OCI-M2 (cell line): ENCODE measurements at regions not wholly inside any gene's neighbourhood (a gene's known extent, or its start where the extent isn't known, plus 50 kb on each side); places are given as distances from the start of the nearest gene placed in this dataset.
"Not testable (repeated sequence)": the region's sequence is repeated elsewhere in the genome, so short reads cannot be mapped to it uniquely, and the experiment has no call there.

ENCODE experiments used
- DNase-seq: peaks from one replicate; lab custom pipeline; 2025; ENCODE audit not compliant: unreplicated experiment; lab: John Stamatoyannopoulos, UW

GRCh38 chr12:74676955-74677354, 139.3 kb downstream of the ATXN7L3B start:
- DNase-seq, result not testable (repeated sequence)

GRCh38 chr12:74685385-74685784, 147.8 kb downstream of the ATXN7L3B start:
- no peak for DNase-seq

GRCh38 chr12:74689071-74689655, 151.5 kb downstream of the ATXN7L3B start:
- peak; percentile 11 for DNase-seq

GRCh38 chr12:74689929-74690328, 152.3 kb downstream of the ATXN7L3B start:
- DNase-seq, result no peak

GRCh38 chr12:74719447-74719846, 181.8 kb downstream of the ATXN7L3B start:
- no peak for DNase-seq

GRCh38 chr12:74722709-74723108, 185.1 kb downstream of the ATXN7L3B start:
- DNase-seq, result no peak

- no peak for DNase-seq
These were observed 187.5 kb downstream of the ATXN7L3B start for GRCh38 chr12:74725154-74725553.

GRCh38 chr12:74728006-74728405, 190.4 kb downstream of the ATXN7L3B start:
- no peak for DNase-seq

- DNase-seq, result no peak
These were observed 194.6 kb downstream of the ATXN7L3B start for GRCh38 chr12:74732164-74732784.

GRCh38 chr12:74732826-74733225, 195.2 kb downstream of the ATXN7L3B start:
- no peak for DNase-seq

- DNase-seq, result no peak
These were observed 203.5 kb downstream of the ATXN7L3B start for GRCh38 chr12:74741112-74741511.

GRCh38 chr12:74747305-74747704, 209.7 kb downstream of the ATXN7L3B start:
- DNase-seq, result no peak

GRCh38 chr12:74751441-74751840, 213.8 kb downstream of the ATXN7L3B start:
- DNase-seq, result no peak

- DNase-seq, result no peak
These were observed 214.6 kb downstream of the ATXN7L3B start for GRCh38 chr12:74752215-74752614.

GRCh38 chr12:74770552-74770951, 232.9 kb downstream of the ATXN7L3B start:
- no peak for DNase-seq

- no peak for DNase-seq
These were observed 237.6 kb downstream of the ATXN7L3B start for GRCh38 chr12:74775276-74775675.

- DNase-seq, result no peak
These were observed 238.7 kb downstream of the ATXN7L3B start for GRCh38 chr12:74776378-74776777.

GRCh38 chr12:74780182-74780849, 242.7 kb downstream of the ATXN7L3B start:
- DNase-seq, result no peak

GRCh38 chr12:74780850-74781241, 243.2 kb downstream of the ATXN7L3B start:
- not testable (repeated sequence) for DNase-seq

- no peak for DNase-seq
These were observed 244.4 kb downstream of the ATXN7L3B start for GRCh38 chr12:74781991-74782485.

- no peak for DNase-seq
These were observed 253.3 kb downstream of the ATXN7L3B start for GRCh38 chr12:74790931-74791330.

- DNase-seq, result no peak
These were observed 253.7 kb downstream of the ATXN7L3B start for GRCh38 chr12:74791365-74791764.
